HG03558 (cell line): ENCODE measurements at regions not wholly inside any gene's neighbourhood (a gene's known extent, or its start where the extent isn't known, plus 50 kb on each side); places are given as distances from the start of the nearest gene placed in this dataset.

Source experiments
- ATAC-seq: cut with Tn5 transposase; IDR thresholded peaks from one replicate; pipeline ENCODE4 v1.9.1; 2021; ENCODE audit warnings: moderate number of reproducible peaks; ENCODE audit not compliant: unreplicated experiment; ENCODE audit errors: extremely low read depth

DNA sequence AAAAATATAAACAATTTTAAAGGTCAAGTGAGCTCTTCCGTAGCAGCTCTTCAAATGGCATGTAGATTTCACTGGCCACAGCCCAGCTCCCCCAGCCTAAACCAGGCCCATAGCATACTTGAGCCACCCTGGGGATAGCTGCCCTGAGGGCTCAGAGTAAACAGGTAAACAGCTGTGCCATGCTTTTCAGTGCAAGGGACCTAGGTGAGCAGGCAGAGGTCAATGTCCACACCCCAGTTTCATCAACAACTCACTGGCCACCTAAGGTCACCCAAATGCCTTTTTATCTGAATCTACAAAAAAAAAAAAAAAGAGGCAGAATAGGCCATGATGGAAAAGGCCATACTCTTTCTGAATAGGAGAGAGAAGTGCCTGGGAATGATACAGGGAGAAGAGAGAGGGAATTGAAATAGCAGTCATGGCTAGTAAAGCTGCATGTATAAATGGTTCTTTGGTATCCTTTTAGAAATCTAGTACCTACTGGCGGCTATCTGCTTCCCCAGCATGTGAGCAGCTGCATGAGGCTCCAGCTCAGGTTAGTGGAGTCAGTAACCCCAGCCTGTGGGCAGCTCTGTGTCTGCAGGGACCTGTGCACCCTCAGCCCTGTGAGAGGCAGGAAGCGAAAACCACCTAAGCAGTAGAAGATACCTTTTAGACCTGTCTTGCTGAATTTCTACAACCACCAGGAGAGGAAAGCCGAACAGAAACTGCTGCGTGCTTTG lies 77.0 kb downstream of the FOXA2 start:
- no peak for ATAC-seq

DNA sequence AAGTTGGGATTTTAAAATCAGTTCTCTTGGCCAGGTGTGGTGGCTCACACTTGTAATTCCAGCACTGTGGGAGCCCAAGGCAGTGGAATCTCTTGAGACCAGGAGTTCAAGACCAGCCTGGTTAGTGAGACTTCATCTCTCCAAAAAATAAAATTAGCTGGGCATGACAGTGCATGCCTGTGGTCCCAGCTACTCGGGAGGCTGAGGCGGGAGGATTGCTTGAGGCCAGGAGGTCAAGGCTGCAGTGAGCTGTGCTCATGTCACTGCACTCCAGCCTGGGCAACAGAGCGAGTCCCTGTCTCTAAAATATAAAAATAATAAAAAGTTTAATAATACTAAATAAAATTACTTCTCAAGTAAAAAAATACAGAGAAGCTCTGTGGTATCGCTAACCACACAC lies 77.5 kb downstream of the FOXA2 start:
- no peak for ATAC-seq

DNA sequence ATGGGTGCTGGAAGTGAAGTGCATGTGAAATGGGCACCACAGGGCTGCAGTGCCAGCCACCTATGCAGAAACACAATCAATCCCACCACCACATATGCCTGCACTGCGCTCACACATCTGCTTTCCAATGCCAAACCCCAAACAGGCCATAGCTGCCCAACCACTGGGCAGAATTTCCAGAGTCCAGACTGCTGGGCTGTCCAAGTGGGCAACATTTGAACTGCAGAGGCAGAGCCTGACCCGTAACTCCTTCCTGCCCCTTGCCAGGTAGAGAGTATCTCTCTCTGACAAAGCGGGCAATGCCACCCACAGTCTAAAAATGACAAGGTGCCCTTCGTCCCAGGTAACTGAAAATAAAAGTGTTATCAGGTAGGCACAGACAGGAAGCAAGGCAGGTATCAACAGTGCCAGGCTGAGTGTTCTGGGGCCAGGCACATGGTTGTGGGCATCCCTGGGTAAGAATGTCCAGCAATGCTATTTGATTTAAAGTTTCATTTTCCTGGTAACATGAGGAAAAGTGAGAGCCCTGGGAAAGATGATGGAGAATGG lies 79.5 kb downstream of the FOXA2 start:
- ATAC-seq = no peak

DNA sequence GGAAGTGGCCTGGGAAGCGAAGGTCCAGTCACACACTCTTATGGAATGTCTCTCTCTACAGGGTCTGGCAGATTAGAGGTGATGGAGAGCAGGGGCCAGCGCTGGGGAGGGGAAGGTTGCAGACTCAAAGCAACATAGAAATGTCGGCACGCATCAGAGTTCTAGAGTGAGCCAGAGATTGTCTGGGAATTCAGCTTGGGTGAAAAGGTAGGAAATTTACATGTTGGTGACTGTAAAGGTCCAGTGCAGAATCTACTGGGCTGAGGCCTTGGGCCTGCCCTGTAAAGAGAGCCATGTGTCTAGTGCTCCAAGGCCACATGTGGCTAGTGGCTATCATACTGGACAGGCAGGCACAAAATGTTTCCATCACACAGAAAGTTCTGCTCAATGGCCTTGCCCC lies 80.8 kb downstream of the FOXA2 start:
- ATAC-seq = no peak

DNA sequence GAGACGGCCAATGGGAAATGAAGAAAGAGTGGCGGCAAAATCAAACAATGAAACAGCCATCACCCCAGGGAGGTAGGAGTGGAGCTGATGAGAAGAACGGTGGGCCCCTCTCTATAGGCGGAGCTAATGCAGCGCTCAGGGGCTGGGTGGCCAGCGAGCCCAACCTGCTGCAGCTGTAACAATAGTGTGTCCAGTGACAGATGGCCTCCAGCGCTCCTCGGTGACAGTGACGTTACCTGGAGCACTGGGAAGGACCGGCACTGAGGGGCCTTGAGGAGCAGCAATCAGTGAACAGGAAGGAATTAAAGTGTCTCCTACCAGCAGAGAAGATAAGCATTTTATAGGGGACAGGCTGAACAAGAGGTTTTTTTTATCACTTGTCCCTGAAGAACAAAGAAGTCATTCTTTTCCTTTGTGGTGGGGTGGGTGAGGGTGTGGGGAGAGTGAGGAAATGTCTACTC lies 81.6 kb downstream of the FOXA2 start:
- ATAC-seq = no peak

DNA sequence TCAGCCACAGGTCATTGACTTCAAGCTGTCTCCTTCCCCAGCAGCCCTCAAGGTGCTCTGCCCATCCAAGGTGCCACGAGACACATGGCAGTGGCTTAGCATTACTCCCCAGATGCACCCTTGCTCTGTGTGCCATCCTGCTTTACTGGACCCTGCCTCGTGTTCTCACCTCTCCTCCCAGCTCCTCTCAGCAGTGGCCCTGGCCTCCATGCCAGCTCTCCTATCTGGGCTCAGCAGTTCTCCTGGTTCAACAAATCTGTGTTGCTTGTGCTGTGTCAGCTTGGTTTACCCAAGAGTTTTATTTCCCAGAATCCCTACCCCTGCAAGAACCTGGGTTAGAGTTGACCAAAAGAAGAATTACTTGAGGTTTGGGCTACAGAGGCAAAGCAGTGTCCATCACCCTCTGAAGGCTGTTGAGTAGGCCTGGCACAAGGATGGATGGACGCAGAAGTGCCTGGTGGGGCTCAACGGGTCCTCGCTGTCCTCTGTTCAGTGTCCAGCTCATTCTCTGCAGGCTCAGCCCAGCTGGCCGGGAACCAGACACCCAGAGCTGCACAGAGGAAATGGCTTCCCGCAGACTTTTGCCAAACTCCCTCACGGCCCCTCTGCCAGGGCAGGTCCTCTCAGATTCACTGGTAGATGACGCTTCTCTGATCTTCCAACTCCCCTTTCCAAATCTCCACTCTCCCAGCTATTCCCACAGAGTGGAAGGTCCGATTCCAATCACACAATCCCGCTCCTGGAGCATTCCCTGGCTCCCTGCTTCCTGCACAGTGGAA lies 82.6 kb downstream of the FOXA2 start:
- no peak for ATAC-seq

DNA sequence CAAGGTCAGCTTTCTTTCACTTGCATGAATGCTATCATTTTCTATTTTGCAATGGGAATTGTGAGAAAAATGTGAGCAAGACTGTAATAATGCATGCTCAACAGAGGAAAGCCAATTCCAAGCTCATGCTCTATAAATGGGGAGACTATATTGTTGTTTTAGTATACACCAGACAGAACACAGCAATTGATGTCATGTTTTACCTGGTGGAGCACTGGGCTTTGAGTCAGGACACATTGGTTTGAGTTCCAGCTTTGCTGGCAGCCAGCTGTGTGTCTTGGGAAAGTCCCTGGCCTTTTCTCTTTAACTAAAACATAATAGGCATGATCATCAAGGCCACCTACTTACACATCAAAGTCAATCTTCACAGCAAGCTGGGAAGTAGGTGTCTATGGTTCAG lies 83.3 kb downstream of the FOXA2 start:
- no peak for ATAC-seq

DNA sequence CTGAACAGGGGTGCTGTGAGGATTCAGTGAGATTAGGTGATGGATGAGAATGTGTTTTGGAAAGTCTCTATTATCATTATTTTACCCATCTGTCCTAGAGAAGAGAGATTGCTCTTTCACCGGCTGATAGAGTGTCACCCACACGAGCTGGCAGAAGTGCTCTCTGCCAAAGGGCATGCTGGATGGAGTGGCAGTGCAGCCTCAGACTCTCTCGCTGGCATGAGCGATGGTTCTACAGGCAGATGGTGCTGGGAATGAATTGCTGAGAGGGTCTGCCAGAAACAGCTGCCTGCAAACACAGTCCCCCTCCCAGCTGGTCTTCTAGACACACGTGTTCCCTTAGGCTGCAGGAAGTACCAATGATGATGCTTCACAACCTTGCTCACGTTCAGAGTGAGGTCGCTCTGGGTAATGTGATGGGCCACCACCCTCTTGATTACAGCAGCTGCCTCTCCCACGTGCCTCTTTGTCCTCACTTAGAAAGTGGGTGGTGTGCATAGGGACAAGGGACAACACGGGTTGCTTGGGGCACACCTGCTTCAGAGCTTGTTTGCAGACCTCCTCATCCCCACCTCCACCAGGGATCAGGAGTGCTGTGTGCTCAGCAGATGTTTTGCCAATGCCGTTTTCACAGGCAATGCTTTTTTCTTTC lies 84.7 kb downstream of the FOXA2 start:
- ATAC-seq = no peak

DNA sequence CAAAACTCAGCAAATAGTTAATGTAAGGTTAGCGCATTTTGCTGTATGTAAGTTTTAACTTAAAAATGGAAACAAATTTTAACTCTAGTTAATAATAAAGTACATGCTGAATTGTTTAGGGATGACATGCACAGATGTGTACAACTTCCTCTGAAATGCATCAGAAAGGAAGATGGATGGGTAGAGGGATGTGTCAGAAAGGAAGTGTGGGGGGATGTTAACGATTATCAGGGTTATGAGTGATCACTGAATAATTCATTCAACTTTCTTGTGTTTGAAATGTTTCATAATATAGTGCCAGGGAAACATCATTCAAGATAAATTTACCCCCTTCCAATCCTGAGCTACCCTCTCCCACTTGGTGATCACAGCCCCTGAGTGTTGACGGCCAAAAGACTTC lies 87.6 kb downstream of the FOXA2 start:
- ATAC-seq = no peak

DNA sequence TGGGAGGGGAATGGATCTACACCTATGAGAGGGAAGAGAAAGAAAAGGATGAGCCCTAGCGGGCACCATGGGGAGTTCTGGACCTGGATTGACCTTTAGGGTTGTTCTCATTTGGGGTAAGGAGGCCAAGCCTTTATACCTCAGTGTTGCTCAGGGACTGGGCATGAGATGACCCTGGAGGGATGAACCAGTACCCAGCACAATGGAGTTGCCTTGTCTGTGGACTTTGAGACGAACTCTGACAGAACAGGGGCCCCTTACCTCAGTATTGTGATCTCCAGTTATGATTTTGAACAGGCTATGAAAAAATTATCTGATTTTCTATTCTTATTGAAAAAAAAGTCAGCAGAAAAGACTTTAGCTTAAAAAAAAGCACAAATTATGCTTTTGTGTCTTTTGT lies 88.6 kb downstream of the FOXA2 start:
- no peak for ATAC-seq

DNA sequence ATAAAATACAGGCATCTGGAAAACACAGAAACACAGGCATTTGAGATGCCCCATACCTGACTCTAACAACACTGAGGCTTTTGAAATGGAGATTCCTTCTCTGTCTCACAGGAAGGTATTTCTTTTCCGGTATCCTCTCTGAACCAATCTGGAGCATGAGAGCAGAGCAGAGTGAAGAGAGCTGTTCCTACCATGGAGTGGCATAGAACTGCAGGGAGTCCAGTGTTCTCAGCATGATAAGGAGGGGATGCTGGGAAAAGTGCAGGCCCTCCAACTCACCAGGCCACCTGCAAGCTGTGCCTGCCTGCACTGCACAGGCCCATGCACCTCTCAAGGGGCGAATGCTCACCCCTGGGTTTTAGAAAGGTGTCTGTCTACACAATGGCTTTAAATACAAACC lies 89.2 kb downstream of the FOXA2 start:
- no peak for ATAC-seq

DNA sequence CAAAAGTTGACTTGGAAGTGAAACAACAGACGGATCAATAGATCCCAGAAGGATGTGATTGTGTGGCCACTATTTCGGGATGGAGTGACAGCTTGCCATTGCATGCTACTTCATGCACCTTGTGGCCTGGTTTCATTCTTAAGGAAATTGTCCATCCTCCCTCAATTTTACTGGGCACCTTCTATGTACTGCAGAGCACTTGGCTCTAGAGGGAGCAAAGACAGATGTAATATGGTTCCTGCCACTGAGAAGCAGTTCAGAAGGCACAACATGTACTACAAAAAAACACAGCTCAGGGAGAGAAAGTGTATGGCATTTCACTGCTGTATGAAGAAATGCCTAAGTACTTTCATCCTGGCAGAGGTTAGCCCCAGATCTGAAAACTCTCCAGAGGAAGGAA lies 91.9 kb downstream of the FOXA2 start:
- ATAC-seq = no peak

DNA sequence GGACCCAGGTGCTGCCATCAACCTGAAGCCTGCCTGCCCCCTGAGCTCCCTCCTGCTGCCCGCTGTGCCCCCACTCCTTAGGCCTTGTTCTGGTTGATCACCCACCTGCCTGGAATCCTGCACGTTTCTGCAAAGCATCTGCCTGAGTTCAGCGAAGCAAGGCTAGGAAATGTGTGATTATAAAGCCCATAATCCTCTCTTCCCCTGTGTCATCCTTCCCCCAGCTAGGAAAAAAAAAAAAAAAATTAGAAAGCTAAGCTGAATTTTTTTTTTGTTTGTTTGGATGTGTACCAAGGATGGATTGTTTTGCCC lies 93.2 kb downstream of the FOXA2 start:
- no peak for ATAC-seq

DNA sequence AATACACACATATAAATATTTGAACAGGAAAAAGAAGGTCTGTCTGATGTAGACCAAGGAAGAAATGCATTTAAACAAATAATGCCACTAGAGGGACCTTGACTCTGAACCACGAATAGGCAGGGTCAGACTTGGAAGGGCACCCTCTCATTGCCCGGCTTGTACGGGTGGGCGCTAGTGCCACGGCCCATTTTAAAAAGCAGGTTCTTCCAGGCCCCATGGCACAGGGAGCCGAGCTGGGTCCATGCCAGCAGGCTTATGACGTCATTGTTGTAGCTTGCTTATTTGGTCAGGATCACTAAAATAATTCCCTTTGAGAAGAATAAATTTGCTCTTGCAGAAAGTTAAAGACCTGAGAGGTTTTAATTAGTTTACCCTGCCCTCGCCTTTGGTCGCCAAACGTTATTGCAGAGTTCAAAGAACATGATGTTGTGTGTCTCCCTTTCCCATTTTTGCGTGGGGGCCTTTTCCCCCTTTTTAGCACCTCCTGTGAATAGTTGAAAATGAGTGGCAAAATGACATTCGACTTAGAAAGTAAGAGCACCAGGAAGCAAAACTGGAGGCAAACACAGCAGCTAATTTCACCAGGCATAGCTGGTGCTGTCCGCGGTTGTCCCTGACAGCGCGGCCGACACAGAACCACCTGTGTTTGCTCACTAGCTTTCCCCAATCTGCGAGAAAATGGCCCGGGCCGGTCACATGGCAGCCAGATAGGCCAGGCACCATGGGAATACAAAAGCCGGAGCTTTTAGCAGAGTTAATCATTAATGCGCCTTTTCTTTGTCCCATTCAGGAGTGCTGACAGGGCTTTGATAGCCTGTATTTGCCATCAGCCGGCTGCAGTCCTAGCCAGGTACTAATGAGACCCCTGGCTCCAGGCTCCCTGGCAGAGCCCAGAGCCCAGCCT lies 93.8 kb downstream of the FOXA2 start:
- ATAC-seq = no peak

DNA sequence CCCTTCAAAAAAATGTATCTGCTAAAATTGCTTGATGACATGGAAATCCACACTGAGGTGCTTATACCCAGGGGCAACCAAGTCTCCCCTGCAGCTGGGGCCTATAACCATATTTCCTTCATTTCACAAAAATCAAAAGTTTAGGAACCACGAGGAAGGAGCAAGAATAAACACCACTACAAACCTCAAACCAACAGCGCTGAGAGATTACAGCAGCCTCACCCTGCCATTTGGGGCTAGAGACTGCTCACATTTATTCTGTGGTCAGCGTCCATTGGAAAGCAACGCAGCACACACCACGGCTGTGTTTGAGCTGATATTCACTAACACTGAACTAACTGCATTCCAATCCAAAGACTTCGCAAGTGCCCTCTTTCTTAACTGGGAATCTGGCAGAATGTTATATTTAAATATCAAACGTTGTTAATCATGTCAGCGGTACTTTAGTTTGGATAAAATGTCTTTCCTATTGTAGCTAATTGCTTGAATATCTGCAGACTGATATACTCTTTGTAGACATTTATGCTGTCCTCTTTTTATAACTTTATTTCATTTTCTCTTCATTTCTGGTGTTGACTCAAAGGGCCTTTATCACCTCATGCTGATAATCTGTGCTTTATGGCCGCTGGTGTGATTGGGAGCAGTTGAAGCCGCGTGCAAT lies 94.6 kb downstream of the FOXA2 start:
- ATAC-seq = no peak

DNA sequence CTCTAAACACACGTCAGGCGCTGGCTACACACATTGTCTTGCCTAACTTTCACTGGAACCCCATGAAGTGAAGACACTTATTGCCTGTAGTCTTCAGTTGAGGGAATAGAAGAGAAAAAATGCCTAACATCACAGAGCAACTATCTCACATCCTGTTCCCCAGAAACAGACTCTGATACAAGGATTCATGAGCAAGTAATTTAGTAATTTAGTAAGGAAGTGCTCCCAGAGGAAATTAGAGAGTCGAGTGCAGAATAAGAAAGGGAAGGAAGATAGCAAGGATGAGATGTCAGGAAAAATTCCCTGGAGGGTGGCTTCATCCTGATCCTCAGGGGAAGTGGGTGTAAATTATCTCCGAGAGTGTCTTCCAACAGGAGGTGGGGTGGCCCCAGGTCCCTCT lies 104.0 kb downstream of the FOXA2 start:
- no peak for ATAC-seq

DNA sequence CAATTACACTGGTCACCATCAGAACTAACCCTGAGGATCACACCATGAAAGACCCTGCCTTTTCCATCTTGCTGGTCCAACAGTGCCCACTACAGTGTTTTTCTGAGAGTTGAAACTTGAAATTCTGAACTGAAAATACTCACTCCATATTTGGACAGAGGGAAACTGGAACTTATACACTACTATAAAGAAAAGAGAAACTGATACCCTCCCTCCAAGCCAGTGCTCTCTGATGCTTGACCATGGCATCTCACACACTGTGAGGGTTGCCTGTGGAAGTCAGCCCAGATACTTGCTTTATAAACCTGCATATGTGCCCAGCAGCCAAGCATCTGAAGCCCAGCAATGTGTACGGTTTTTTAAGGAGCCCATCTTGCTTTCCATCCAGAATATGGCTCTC lies 108.7 kb downstream of the FOXA2 start:
- no peak for ATAC-seq

DNA sequence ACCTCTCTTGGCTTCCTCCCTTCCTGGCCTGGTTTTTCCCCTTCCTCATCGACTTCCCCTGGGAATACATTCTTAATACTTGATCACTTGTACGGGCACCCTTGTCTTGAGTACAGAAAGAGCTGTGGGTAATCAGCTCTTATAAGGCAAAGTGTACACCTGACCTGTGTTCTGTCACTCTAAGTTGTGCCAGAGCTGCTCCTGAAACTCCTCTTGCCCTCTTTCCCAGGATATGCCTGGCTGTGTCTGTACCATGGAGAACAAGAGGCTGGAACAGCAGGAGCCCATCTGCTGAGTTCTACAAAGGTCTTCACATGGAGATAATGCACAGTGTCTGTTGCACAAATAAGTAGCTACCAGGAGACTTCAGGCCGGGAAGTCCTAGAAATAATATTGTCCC lies 110.1 kb downstream of the FOXA2 start:
- no peak for ATAC-seq

DNA sequence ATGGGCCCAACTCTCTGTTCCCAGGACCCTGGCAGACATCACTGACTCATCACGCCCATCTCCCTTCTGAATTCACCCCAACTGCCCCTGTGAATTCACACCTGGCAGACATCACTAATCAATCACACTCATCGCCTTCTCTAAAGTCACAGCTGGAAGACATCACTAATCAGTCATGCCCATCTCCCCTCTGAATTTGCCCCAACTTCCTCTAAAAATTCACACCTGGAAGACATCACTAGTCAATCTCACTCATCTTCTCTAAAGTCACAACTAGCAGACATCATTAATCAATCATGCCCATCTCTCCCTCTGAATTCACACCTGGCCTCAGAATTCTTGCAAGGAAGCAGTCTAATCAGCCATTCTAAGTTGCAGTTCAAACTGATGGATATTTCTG lies 111.1 kb downstream of the FOXA2 start:
- no peak for ATAC-seq
